ENCODE measurements at regions not wholly inside any gene's neighbourhood (a gene's known extent, or its start where the extent isn't known, plus 50 kb on each side); places are given as distances from the start of the nearest gene placed in this dataset.

DNA sequence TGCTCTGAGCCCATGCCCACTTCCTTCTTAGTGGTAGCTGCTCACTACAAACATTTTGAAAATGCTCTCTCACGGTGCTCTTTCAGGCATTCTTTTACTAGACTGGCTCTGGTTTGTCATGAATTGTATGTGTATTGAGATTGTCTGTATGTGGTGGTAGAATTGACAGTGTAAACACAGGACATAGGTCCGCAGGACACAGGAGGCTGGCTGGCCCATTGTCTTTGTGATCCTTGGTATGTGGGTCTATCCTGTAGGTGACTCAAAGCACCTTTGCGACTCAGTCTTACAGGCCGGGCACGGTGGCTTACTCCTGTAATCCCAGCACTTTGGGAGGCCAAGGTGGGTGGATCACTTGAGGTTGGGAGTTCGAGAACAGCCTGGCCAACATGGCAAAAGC lies 250.9 kb downstream of the C12orf75 start:
- Mint-ChIP-seq H3K9me3 (no peaks in the 10 kb centered on the region), H3K4me3 (no peak overlapping the region), H3K27ac (no peak overlapping the region), H3K4me1 (no peaks in the 10 kb centered on the region), H3K27me3 (peaks cover 4% of the 10 kb centered on the region), H3K36me3 (ENCODE audit: low read depth) (no peaks in the 10 kb centered on the region)
- TF ChIP-seq, protein P1, sequence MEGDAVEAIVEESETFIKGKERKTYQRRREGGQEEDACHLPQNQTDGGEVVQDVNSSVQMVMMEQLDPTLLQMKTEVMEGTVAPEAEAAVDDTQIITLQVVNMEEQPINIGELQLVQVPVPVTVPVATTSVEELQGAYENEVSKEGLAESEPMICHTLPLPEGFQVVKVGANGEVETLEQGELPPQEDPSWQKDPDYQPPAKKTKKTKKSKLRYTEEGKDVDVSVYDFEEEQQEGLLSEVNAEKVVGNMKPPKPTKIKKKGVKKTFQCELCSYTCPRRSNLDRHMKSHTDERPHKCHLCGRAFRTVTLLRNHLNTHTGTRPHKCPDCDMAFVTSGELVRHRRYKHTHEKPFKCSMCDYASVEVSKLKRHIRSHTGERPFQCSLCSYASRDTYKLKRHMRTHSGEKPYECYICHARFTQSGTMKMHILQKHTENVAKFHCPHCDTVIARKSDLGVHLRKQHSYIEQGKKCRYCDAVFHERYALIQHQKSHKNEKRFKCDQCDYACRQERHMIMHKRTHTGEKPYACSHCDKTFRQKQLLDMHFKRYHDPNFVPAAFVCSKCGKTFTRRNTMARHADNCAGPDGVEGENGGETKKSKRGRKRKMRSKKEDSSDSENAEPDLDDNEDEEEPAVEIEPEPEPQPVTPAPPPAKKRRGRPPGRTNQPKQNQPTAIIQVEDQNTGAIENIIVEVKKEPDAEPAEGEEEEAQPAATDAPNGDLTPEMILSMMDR (IDR thresholded peaks at IDR 0.05): no peak
- ATAC-seq (ENCODE audit: low read depth) (no peak), DNase-seq (no peak)
- intact Hi-C loops (cut with micrococcal nuclease): no loop called here
- ChIA-PET POLR2A (no interaction called here), CTCF (no interaction called here)

DNA sequence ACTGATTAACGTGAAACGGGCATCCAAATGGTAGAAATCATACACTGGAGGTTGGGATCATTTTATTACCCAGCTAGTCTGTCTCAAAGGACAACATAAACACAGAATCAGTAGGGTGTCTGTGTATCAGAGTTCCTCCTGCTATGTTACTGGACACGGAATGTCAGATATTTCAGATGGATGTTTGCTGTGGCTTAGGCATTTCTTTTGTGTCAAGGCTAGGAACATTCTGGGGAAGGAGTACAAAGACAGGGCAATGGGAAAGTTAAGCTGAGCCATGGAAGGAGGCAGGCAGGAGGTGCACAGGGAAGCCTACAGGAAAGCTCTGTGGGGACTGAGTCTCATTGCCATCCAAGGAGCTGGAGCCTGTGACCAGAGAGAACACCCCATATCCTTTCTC lies 254.6 kb downstream of the C12orf75 start:
- POLR2A ChIA-PET: no interaction called here
- no peak overlapping the region for H3K27ac Mint-ChIP-seq
- H3K4me3 Mint-ChIP-seq: no peak overlapping the region
- H3K36me3 Mint-ChIP-seq (ENCODE audit: low read depth): no peaks in the 10 kb centered on the region
- CTCF ChIA-PET: no interaction called here
- DNase-seq (no peak), ATAC-seq (ENCODE audit: low read depth) (no peak)
- TF ChIP-seq, protein P1 (IDR thresholded peaks at IDR 0.05): no peak
- intact Hi-C loops (cut with micrococcal nuclease): no loop called here
- H3K4me1 Mint-ChIP-seq: no peaks in the 10 kb centered on the region
- no peaks in the 10 kb centered on the region for H3K9me3 Mint-ChIP-seq
- peaks cover 4% of the 10 kb centered on the region for H3K27me3 Mint-ChIP-seq

DNA sequence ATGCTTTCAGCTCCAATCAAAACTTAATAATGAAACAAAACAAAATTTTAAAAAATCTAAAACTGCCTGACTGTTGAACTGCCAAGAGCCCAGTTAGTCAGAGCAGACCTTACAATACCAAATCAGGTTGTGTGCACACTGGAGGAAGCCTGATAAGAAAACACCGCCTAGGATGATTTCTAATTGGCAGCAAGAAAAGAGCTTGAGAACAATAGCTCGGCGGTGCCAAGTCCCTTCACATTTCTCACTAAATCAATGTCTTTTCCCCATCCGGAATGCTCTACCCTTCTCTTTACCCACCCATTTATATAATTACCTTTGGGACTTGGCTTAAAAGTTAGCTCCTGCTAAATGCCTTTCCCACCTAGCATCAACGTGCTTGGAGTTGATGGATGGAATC lies 256.7 kb downstream of the C12orf75 start:
- TF ChIP-seq, protein P1 (IDR thresholded peaks at IDR 0.05): no peak
- DNase-seq: no peak
- no peaks in the 10 kb centered on the region for H3K9me3 Mint-ChIP-seq
- no peak overlapping the region for H3K4me3 Mint-ChIP-seq
- intact Hi-C loops (cut with micrococcal nuclease): no loop called here
- CTCF ChIA-PET: no interaction called here
- no peaks in the 10 kb centered on the region for H3K36me3 Mint-ChIP-seq (ENCODE audit: low read depth)
- H3K4me1 Mint-ChIP-seq: no peaks in the 10 kb centered on the region
- no peak overlapping the region for H3K27ac Mint-ChIP-seq
- ATAC-seq (ENCODE audit: low read depth): no peak
- POLR2A ChIA-PET: no interaction called here
- peaks cover 2% of the 10 kb centered on the region for H3K27me3 Mint-ChIP-seq

DNA sequence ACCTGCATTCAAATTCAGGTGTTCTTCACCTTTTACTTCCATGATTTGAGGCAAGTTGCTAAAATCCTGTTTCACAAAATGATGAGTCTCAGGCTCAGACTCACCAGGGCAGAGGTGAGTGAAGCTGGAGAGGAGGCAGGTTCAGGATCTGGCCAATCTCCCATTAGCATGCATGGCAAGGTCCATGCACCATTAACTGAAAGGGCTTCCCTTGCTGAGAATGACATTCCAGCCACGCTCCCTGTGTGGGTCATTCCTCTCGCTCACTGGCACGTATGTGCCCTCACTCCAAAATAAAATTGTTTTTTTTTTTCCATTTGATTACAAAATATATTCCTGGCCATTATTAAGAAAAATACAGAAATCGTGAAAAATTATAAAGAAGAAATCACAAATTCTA lies 257.6 kb downstream of the C12orf75 start:
- H3K4me3 Mint-ChIP-seq: no peak overlapping the region
- H3K4me1 Mint-ChIP-seq: no peaks in the 10 kb centered on the region
- H3K36me3 Mint-ChIP-seq (ENCODE audit: low read depth): no peaks in the 10 kb centered on the region
- no peak for DNase-seq
- H3K9me3 Mint-ChIP-seq: no peaks in the 10 kb centered on the region
- intact Hi-C loops (cut with micrococcal nuclease): no loop called here
- H3K27me3 Mint-ChIP-seq: peaks cover 2% of the 10 kb centered on the region
- TF ChIP-seq, protein P1 (IDR thresholded peaks at IDR 0.05): no peak
- POLR2A ChIA-PET: no interaction called here
- ATAC-seq (ENCODE audit: low read depth): no peak
- no peak overlapping the region for H3K27ac Mint-ChIP-seq
- CTCF ChIA-PET: no interaction called here

DNA sequence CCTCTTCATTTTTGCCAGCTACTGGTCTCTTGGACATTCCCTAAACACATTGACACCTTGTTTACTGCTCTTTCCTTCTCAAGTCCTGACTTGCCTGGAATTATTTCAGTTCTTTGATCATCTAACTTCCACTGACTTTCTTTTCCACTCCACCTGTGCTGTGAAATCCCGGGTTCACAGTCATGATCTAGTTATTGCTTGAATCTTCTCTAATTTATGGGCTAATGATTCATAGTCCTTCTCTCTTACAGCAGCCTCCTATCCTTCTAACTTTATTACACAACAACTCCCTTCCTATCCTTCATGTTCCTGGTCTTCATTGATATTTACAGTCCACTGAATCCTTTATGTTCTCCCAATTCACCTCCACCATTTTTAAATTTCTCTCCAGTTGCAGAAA lies 260.1 kb downstream of the C12orf75 start:
- DNase-seq: no peak
- CTCF ChIA-PET: no interaction called here
- intact Hi-C loops (cut with micrococcal nuclease): no loop called here
- ATAC-seq (ENCODE audit: low read depth): no peak
- Mint-ChIP-seq H3K36me3 (ENCODE audit: low read depth) (no peaks in the 10 kb centered on the region), H3K9me3 (no peaks in the 10 kb centered on the region), H3K27me3 (peaks cover 4% of the 10 kb centered on the region), H3K4me3 (no peak overlapping the region), H3K4me1 (no peaks in the 10 kb centered on the region), H3K27ac (no peak overlapping the region)
- TF ChIP-seq, protein P1 (IDR thresholded peaks at IDR 0.05): no peak
- POLR2A ChIA-PET: no interaction called here
